GM12878 (cell line): ENCODE measurements at regions not wholly inside any gene's neighbourhood (a gene's known extent, or its start where the extent isn't known, plus 50 kb on each side); places are given as distances from the start of the nearest gene placed in this dataset.

ENCODE experiments used
- BHLHE40 ChIP-seq, 2 experiments: fragments of 450-650 bp in 1 of 2; IDR thresholded peaks; 2 replicates each; pipeline ENCODE4 v1.6.1; 2011 to 2017; ENCODE audit warnings: low read depth in 2 of 2, borderline replicate concordance in 1 of 2, improper control_type of control experiment in 1 of 2, low read length in 1 of 2, mild to moderate bottlenecking in 1 of 2
- ESRRA ChIP-seq: IDR thresholded peaks from 2 replicates; pipeline ENCODE4 v1.6.1; 2012; ENCODE audit warnings: mild to moderate bottlenecking, low read length, improper control_type of control experiment
- HDAC6 ChIP-seq: fragments of 200-600 bp; sonication (generic); IDR thresholded peaks from one replicate; pipeline ENCODE4 v1.8.0; 2017; ENCODE audit warnings: antibody characterized with exemption; ENCODE audit not compliant: unreplicated experiment
- HDGF ChIP-seq: fragments of 450-650 bp; IDR thresholded peaks from 2 replicates; pipeline ENCODE4 v1.6.1; 2016; ENCODE audit warnings: antibody characterized with exemption
- POU2F2 ChIP-seq: IDR thresholded peaks from 3 replicates; pipeline ENCODE4 v1.6.1; 2011; ENCODE audit warnings: low read depth, mild to moderate bottlenecking, low read length, borderline replicate concordance
- SMAD1 ChIP-seq: fragments of 450-650 bp; IDR thresholded peaks from 2 replicates; pipeline ENCODE4 v1.6.1; 2018; ENCODE audit warnings: mild to moderate bottlenecking, low read depth; ENCODE audit not compliant: partially characterized antibody
- SMARCA5 ChIP-seq: fragments of 450-650 bp; IDR thresholded peaks from 2 replicates; pipeline ENCODE4 v1.6.1; 2017; ENCODE audit warnings: mild to moderate bottlenecking
- TCF7 ChIP-seq: IDR thresholded peaks from 2 replicates; pipeline ENCODE4 v1.6.1; 2014; ENCODE audit warnings: antibody characterized with exemption, borderline replicate concordance
- TF ChIP-seq, protein P1 (sequence below): fragments of 450-650 bp; IDR thresholded peaks from 2 replicates; pipeline ENCODE4 v1.6.1; 2017; ENCODE audit warnings: mild to moderate bottlenecking, moderate library complexity
- TF ChIP-seq, protein P2 (sequence below): fragments of 450-650 bp; IDR thresholded peaks from 2 replicates; pipeline ENCODE4 v1.6.1; 2014; ENCODE audit warnings: mild to moderate bottlenecking
- TF ChIP-seq, protein P3 (sequence below): fragments of 450-650 bp; IDR thresholded peaks from 2 replicates; pipeline ENCODE4 v1.6.1; 2016; ENCODE audit warnings: mild to moderate bottlenecking
- TF ChIP-seq, protein P4 (sequence below): fragments of 150-350 bp; IDR thresholded peaks from 2 replicates; pipeline ENCODE4 v1.6.1; 2014; ENCODE audit warnings: mild to moderate bottlenecking, low read depth, low read length

DNA sequence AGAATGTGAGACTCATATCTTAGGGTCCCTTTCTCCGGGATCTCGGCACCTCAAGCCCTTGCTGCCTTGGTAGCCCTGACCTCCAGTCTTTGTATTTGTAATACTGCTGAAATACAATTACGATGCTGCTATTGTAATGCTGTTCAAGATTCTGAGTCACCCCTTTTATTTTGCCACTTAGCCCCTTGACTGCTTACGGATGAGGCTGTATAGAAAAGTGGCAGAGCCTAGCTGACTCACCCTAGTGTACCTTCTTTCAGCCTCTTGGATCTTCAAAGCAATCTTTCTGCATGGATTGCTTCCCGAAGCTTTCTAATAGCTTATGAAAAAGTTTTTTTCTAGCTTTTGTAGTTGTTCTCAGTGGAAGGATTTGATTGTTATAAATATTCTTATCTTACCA is 187.9 kb downstream of the KCNJ2 start (continued):
- TF ChIP-seq, protein P1, sequence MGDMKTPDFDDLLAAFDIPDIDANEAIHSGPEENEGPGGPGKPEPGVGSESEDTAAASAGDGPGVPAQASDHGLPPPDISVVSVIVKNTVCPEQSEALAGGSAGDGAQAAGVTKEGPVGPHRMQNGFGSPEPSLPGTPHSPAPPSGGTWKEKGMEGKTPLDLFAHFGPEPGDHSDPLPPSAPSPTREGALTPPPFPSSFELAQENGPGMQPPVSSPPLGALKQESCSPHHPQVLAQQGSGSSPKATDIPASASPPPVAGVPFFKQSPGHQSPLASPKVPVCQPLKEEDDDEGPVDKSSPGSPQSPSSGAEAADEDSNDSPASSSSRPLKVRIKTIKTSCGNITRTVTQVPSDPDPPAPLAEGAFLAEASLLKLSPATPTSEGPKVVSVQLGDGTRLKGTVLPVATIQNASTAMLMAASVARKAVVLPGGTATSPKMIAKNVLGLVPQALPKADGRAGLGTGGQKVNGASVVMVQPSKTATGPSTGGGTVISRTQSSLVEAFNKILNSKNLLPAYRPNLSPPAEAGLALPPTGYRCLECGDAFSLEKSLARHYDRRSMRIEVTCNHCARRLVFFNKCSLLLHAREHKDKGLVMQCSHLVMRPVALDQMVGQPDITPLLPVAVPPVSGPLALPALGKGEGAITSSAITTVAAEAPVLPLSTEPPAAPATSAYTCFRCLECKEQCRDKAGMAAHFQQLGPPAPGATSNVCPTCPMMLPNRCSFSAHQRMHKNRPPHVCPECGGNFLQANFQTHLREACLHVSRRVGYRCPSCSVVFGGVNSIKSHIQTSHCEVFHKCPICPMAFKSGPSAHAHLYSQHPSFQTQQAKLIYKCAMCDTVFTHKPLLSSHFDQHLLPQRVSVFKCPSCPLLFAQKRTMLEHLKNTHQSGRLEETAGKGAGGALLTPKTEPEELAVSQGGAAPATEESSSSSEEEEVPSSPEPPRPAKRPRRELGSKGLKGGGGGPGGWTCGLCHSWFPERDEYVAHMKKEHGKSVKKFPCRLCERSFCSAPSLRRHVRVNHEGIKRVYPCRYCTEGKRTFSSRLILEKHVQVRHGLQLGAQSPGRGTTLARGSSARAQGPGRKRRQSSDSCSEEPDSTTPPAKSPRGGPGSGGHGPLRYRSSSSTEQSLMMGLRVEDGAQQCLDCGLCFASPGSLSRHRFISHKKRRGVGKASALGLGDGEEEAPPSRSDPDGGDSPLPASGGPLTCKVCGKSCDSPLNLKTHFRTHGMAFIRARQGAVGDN = no peak
- no peak for TF ChIP-seq SMARCA5
- TF ChIP-seq BHLHE40 (IDR thresholded peaks at IDR 0.05; ENCODE audit: borderline replicate concordance in 1 of 2, low read depth in 2 of 2, low read length in 1 of 2) = no peak
- TF ChIP-seq, protein P2, sequence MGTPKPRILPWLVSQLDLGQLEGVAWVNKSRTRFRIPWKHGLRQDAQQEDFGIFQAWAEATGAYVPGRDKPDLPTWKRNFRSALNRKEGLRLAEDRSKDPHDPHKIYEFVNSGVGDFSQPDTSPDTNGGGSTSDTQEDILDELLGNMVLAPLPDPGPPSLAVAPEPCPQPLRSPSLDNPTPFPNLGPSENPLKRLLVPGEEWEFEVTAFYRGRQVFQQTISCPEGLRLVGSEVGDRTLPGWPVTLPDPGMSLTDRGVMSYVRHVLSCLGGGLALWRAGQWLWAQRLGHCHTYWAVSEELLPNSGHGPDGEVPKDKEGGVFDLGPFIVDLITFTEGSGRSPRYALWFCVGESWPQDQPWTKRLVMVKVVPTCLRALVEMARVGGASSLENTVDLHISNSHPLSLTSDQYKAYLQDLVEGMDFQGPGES = no peak
- TF ChIP-seq SMAD1 = no peak
- no peak for TF ChIP-seq TCF7
- TF ChIP-seq, protein P3, sequence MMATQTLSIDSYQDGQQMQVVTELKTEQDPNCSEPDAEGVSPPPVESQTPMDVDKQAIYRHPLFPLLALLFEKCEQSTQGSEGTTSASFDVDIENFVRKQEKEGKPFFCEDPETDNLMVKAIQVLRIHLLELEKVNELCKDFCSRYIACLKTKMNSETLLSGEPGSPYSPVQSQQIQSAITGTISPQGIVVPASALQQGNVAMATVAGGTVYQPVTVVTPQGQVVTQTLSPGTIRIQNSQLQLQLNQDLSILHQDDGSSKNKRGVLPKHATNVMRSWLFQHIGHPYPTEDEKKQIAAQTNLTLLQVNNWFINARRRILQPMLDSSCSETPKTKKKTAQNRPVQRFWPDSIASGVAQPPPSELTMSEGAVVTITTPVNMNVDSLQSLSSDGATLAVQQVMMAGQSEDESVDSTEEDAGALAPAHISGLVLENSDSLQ = no peak
- no peak for TF ChIP-seq POU2F2
- no peak for TF ChIP-seq ESRRA
- no peak for TF ChIP-seq HDGF
- no peak for TF ChIP-seq HDAC6
- TF ChIP-seq, protein P4, sequence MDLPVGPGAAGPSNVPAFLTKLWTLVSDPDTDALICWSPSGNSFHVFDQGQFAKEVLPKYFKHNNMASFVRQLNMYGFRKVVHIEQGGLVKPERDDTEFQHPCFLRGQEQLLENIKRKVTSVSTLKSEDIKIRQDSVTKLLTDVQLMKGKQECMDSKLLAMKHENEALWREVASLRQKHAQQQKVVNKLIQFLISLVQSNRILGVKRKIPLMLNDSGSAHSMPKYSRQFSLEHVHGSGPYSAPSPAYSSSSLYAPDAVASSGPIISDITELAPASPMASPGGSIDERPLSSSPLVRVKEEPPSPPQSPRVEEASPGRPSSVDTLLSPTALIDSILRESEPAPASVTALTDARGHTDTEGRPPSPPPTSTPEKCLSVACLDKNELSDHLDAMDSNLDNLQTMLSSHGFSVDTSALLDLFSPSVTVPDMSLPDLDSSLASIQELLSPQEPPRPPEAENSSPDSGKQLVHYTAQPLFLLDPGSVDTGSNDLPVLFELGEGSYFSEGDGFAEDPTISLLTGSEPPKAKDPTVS = no peak
